GM18505 (cell line): ENCODE measurements at regions not wholly inside any gene's neighbourhood (a gene's known extent, or its start where the extent isn't known, plus 50 kb on each side); places are given as distances from the start of the nearest gene placed in this dataset.

Source experiments
- ATAC-seq: cut with Tn5 transposase; IDR thresholded peaks from one replicate; pipeline ENCODE4 v1.9.1; 2021; ENCODE audit not compliant: unreplicated experiment
- POLR2A ChIP-seq: IDR thresholded peaks from 4 replicates; pipeline ENCODE4 v1.6.1; 2011; ENCODE audit warnings: borderline replicate concordance; ENCODE audit not compliant: insufficient read depth, insufficient read length; ENCODE audit errors: extremely low read depth

DNA sequence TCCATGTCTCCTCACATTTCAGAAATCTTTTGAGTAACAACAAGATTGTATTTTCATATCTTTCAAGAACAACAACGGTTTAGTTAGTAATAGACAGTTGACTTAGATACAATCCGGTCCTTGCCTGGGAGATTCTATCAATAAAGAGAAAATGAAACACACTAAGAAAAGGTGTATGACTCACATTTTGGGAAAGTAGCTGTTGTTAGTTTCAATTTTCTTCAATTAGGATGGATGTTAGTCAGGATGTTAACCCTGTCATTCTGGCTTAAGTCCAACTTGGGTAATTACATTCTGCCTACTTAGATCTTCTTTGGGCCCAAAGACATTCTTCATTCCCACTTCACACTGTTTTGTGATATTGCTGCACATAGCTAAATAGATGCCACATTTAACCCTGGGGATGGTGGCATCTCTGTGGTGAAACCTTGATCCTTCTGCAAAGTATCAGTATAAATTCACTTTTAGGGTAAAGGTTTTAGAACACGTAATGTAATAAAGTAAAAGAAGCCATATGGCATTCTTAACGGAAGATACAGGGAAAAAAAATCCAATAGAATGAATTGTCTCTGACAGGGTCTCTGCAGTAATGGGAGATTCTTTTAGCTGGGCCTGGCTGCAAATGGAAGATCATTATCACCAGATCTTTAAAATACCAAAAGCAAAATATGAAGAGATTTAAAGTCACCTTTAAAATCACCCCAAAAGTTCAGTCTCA is 365.5 kb downstream of the FIGN start:
- TF ChIP-seq POLR2A = no peak
- ATAC-seq = no peak

DNA sequence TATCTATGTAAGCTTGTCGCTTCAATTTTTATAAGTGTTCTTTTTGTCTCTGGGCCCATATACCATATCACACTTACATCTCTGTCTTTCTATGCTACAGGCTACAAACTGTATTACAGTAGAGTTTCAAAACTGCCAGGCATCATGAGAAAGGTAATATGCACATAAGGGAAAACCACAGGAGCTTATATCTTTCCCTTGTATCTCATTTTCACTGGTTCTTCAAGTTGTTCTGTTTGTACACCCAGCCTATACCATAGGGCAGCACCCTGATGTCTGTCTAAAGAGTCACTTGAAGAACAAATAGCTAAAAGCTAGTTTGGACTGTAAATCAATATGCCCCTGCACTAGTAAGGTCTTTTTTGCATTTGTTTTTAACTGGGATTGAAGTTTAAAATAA is 366.7 kb downstream of the FIGN start:
- no peak for TF ChIP-seq POLR2A
- ATAC-seq = no peak

DNA sequence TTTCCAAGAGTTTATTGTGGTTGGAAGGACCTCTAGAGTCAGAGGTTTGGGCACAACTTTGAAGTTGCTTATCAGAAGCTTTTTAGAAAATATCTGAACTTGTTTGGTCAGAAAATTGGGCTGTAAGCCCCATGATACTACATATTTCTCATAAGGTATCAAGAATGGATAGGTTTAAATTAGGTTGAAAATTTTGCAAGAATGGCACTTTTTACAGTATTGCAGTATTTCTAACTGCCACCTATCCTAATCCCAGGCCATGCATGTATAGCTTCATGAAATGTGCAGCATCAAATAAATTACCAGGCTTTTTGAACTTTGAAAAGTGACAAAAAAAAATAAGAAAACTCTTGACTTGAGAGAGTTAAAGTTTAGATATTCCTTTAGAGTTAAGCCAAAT is 367.2 kb downstream of the FIGN start:
- ATAC-seq = no peak
- TF ChIP-seq POLR2A = no peak

DNA sequence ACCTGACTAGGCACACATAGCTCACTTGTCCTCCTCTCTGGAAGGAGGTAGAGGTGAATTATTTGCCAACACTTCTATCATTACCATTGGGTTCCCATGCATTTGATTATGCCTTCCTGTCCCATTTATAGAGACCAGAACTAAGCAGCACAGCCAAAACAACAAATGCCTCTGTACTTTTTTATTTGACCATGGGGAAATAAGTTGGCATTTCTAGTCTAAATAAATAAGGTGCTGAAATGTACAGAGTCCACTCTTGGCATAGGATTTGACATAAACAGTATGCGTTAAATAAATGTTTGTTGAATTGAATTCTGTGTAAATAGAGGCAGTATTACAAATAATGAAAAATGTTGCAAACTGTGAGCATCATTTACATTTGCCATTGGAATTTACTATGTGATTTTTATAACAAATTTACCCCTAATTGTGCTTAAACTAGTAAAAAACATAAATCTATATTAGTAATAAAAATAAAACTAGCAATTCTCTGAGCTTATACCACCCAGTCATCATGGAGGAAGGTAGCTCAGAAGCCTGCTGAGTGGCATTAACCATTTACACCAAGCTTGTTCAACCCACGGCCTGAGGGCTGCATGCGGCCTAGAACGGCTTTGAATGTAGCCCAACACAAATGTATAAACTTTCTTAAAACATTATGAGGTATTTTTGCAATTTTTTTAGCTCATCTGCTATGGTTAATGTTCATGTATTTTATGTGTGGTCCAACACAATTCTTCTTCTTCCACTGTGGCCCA is 367.8 kb downstream of the FIGN start:
- no peak for TF ChIP-seq POLR2A
- no peak for ATAC-seq

DNA sequence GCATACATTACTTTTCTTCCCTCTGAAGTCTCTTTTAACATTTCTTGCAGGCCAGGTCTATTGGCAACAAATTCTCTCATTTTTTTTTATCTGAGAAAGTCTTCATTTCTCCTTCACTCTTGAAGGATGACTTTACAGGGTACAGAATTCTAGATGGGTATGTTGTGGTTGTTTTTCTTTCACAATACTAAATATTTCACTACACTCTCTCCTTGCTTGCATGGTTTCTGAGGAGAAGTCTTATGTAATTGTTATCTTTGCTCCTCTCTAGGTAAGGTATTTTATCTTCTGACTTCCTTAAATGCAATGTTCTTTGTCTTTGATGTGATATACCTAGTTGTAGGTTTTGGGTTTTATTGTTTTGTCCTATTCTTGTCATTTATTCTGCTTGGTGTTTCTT is 371.1 kb downstream of the FIGN start:
- no peak for ATAC-seq
- no peak for TF ChIP-seq POLR2A

DNA sequence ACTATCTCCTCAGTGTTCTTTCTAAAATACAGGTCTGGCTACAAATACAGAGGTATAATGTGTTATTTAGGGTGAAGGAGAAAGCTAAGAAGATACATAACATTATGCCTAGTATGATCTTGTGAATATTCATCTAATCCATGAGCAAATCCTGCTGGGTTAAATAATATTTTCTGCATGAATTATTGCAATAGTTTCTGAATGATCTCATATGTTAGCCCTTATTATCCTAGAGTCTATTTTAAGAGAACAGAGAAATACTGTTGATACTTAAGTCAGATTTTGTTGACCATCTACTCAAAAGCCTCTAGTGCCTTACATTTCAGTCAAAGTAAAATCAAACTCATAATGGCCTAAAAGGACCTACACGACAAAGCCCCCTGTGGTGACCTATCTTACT is 382.3 kb downstream of the FIGN start:
- no peak for ATAC-seq
- no peak for TF ChIP-seq POLR2A

DNA sequence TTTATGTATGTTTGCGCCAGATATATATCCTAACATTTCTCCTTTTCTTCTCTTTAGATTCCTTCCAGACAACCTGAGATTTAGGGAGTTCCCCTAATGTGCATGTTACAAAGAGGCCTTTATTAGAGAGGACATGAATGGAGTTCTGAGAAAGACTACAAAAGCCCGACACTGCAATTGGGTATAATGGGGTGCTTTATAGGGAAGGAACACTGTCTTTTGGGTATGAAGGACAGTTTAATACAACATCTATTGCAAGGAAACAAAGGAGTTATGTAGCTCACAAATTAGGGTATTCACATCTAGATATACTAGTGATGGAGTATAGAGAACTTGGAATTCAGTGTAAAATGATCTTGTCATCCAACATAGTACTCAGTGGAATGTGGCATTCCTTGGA is 383.8 kb downstream of the FIGN start:
- ATAC-seq = no peak
- TF ChIP-seq POLR2A = no peak

DNA sequence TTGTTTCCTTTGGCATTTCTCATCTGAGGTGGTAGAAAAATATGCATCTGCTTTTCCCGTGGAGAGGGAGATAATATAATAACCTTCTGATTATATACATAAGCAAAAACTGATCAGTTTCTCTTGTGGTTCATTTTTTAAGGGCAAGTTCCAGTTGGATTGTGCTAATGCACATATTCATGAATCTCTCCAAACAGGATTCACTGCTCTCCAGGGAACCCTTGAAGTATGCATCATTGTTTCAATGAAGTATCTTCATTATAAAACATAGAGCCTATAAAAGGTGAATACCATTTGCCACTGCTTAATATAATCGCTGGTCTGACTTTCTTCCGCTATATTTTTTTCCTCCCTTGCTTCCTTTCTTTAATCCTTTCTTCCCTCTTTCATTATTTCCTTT is 384.7 kb downstream of the FIGN start:
- no peak for TF ChIP-seq POLR2A
- no peak for ATAC-seq

DNA sequence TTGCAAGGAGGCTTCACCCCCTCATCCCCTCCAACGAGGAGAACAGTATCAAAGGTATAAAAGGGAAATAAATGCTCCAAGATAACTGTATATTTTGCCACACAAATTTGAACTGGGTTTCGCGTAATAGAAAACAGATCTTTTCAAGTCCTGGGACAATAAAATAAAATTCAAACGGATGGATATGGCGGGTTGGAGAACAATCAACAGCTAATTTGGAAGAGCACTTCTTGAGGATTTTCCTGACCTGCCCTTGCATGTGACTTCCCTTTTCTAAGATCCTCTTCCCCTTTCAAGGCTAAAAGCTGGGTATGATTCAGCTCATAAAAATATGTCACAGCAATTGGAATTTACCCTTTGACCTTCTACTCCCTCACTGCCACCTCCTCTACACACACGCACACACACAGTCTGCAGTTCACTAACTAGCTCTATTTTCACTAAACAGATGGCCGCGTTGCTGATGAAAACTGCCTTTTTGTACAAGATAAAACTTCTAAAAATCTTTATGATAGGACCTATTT is 386.9 kb downstream of the FIGN start:
- ATAC-seq = no peak
- no peak for TF ChIP-seq POLR2A

DNA sequence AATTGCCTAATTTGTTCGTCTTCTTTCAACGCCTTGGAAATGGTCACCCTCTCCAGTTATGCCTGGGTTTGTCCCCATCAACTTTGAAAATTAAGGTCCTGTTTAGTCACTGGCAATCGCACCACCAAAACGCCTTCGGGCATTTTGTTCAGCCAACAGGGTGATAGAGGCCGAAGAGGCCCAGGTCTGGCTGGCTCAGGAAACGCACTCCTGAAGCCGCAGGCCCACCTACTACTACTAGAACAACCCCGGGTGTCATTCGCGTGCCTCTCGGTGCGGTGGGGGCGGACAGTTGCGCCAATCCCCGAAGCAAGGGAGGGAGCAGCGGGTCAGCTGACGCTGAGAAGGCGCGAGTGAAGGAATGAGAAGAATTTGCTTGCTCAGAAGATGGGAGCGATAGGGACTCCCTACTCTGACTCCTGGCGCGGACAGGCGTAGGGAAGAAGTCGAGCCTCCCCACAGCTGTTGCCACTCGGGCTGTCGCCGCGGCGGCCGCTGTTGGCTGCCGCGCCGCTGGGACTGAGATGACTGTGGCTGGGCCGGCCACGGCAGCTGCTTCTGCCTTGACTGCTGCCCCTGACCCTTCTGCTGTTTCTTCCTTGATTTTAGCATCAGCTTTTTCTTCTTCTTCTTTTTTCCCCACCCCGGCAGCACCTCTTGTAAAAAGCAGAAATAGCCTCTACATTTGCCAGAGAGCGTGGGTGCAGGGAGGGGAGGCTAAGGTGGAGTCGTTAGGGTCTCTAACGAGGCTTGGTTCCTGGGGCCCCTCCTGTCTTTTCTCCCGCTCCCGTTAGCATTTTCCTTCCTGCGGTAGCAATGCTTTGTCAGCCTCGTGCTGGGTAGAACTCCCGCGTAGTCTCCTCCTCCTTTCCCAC is 387.6 kb downstream of the FIGN start:
- no peak for TF ChIP-seq POLR2A
- peak; percentile 74 for ATAC-seq

DNA sequence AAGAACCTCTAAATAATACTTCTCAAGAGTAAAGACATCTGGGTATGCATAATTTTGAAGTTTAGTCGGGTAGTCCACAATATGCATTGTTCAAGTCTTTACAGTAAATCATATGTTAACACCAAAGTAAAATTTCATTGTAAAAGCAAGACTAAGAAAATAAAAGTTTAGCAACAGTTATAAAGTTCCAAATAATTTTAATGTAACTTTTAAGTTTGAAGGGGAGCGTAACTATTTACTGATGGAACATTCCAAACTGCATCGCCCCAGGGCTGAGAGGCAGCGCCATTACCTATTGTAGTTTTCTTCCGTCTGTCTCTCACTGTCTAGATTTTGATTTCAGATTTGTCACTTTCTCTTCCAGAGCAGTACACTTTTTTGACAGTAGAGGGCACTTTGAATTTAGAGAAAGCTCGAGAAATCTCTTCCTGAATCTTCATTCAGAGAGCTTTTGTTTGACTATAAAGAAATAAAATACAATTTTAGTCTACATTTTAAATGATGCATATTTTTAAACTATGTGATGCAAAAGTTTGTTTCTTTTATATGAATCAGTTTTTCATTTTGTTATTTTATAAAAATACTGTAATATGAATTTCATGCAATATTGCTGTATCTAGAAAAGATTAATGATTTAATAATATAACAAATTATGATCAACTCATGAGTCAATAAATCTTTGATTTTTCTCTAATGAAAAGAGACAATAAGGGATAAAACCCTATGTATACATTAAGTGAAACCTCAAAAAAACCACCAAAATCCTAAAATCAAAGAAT is 389.8 kb downstream of the FIGN start:
- ATAC-seq = peak; percentile 63
- TF ChIP-seq POLR2A = no peak

DNA sequence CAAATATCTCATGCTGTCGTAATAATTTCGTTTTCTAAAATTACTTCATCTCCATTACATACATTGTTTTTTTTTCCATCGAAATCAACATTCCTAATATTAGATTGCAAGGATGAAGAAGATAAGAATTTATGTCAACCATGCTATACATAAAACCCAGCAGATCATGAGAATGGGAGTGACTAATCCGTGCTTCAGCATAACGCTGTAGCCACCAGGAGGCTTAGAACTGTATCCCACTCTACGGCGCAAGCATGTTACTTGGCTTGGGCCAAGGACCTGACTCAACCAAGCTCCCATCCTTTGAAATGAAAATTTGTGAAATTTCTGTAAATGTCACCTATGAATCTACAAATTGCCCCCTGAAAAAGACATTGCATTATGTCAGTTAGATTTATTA is 392.5 kb downstream of the FIGN start:
- TF ChIP-seq POLR2A = no peak
- ATAC-seq = no peak

DNA sequence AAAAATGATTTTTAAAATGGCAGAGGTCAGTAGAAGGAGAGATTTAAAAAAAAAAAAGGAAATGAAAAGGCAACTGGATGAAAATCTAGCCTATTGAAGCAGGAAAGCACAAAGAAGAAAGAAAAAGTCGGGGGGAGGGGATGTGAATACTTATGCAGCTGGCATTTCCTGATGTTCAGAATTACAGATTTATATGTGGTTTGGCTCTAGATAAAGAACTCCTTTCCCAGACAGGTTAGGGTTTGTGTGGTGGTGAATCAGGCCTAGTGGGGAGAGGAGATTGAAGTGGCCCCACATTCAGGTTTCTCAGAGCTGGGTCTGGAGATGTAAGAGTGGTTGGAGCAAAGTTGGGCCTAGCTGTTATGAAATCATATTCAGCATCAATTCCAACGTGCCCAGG is 394.4 kb downstream of the FIGN start:
- no peak for ATAC-seq
- TF ChIP-seq POLR2A = no peak

DNA sequence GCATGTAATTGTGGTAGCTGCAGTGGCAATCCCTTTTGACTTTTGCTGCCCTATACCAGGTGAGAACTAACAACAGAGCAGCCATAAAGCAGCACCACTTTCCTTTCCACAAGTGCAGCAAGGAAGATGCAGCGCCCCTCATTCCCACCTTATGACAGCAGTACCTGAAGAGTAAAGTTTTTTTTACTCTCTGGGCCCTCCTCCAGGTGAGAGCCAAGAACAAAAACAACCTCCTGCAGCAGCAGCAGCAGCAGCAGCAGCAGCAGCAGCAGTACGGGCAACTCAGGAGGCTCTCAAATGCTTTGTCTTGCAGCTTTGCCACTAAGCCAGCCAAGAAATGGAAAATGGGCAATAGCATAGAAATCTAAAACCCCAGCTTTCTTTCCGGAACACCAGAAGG is 397.5 kb downstream of the FIGN start:
- no peak for TF ChIP-seq POLR2A

DNA sequence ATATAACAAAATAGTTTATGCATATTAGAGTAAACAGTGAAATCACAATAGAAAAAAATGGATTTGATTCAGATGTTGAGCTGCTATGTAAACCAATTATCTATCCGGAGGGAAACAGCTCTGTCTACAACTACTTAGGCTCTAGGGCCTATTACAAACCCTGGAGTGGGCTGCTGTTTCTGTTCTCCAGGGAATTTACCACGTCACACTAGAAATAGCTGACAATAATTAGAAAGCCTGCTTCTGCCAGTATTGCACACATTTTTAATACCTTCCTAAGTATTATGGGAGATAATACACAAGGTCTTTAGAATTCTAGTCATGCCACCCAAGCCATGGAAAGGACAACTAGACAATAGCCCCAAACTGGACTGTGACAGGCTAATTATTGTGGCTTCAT is 411.1 kb downstream of the FIGN start:
- no peak for TF ChIP-seq POLR2A
- no peak for ATAC-seq

More for the DNA sequence above, 397.5 kb downstream of the FIGN start:
- ATAC-seq = no peak
